HG03064 (cell line): ENCODE measurements at regions not wholly inside any gene's neighbourhood (a gene's known extent, or its start where the extent isn't known, plus 50 kb on each side); places are given as distances from the start of the nearest gene placed in this dataset.

Experiments used
- ATAC-seq: cut with Tn5 transposase; IDR thresholded peaks from one replicate; pipeline ENCODE4 v1.9.1; 2021; ENCODE audit warnings: low read depth; ENCODE audit not compliant: unreplicated experiment

DNA sequence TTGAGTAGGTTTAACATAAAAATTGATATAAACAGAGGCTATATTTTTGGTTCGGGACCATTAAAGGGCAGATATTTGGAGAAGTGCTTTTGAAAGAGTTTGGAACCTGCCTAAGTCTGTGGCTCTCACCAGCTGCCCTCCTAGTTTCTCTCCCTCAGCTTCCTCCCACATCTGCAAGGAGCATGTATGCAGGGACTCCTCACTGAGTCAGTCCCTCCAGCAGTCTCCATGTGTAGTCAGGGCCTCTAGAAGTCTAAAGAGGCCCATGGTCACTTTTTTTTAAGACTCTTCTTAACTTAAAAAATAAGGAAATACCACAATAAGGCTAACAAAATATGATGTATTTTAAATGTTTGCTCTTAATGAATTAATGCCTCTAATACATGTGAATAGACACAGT, 220.0 kb upstream of the TANK start:
- no peak for ATAC-seq

DNA sequence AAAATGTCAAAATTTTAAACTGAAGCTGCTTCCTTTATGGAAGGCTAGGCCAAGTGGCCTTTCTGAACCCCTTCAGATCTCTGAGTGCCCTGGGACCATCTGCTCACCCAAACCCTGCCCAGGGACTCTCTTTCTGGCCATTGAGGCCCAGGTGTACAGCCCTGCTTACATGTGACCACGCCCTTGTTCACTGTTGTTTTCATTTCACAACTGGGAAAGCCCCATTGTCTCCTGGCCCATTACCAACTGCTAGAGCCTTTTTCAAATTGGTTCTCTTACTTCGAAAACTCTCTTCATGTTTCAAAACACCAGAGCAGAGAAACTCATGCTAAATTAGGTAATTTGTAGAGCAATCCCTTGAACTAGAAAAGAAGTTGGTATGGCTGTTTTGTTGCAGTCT, 219.5 kb upstream of the TANK start:
- ATAC-seq, result no peak

DNA sequence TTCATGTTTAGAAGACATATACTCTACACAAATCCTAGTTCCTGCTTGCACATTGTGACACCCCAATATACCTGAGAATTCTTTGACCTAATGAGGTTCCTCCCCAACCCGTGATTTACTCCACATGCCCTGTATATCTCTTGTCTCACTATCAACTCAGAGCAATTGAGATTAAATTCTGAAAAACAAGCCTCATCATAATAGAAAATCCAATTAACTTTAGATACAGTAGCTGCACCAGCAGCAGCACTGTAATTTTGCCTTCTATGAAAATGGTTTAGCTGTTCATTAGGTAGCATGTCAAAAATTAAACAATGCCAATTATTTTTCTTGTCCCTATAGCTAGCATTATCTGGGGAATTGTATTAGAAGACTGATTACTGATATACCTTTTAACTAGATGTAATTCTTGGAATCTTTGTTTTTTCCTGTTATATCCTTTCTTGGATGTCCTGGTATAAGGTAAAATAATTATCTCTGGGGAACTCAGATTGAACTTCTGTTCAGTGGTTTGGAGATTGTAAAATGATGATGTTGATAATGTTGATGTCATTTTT, 218.9 kb upstream of the TANK start:
- ATAC-seq, result no peak

DNA sequence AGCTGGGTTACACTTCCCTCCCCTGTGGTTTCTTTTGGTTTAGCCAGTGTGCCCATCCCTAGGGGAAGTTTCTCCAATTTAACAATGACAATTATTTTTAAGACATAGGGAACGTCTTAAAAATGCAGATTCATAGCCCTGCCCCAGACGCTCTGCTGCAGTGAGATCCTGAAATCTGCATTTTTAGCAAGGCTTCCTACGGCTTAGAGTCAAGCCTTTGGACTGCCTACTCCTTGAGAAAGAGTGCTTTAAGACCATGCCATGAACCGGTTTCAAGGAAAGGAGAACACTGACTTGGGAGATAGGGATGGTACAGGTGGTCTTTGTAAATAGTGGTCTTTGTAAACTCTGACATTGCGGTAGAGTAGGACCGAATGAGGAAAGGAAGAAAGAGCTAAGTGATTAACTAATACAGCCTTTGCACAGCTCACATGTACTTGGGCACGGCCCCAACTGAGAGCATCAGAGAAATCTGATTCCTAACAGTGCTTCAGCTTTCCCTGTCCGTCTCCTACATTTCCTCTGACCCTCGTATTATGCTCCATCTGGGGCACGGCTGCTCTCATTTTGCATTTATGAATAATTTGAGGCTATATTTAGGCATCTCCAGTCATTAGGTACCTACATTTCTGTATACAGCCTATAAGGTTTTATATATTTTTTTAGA, 217.6 kb upstream of the TANK start:
- no peak for ATAC-seq

DNA sequence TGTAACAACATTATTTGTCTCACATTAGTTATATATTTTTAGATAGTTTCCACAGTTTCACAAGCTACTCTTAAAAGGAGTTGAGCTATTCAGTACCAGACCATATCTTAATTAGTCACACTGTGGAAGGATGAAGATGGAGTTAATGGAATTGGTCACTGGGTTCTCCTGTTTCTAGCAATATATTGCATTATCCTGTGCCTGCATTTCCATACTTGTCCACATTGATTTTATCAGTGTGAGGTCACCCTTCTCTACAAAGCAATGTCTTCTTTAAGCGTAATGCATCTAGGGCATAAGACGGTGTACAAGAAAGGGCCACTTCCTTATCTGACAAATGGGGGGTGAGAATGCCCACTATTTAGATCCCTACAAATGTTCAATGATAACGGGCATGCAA, 216.8 kb upstream of the TANK start:
- ATAC-seq, result no peak

DNA sequence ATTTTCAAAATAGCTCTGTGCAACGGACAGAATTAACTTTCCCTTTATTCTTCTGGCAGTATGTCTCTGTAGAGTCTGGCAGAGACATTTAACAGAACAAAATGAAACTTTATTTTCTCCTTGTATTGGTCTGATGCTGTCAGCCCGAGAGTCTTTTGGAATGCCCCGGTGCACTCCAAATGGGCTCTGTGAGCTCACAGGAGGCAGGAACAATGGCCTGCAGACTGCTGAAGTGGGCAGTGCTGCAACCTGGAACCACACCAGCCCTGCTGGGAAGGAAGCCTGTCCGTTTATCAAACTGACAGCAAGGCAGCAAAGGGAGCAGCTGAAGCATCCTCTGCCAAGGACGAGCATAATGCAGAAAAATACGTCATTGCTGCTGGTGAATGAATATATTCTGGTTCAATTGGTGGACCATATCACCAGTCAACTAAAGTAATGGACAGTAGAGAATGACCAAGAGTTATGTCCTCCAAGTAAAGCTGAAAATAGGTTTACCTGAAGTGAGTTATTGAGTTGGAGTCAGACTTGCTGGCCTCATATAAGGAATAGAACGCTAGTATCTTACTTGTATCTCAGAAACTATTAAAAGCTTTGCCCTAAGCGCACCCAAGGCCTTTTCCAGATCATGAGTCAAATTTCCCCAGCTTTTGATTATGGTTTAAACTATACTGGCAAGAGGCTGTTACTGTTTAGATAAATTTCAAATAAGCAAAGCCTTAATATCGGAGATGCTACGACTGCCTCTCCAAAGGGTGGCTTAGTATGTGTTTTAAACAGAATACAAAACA, 207.6 kb upstream of the TANK start:
- ATAC-seq, result no peak

DNA sequence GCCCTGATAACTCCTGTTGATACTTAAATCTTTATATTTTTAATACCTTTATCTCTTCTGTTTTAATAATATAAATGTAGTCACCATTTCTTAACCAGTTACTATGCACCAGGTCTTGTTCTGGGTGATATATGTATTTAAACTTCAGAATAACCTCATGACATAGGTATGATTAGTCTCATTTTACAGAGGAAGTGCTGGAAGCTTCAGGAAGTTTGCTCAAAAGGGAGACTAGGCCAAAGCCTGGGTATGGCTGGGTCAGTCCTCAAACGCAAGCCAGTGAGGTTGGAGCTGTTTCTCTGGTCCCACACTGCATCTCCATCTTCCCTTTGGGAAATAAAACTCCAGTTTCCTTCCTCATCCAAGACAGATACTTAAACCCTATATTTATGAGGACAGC, 204.7 kb upstream of the TANK start:
- no peak for ATAC-seq

DNA sequence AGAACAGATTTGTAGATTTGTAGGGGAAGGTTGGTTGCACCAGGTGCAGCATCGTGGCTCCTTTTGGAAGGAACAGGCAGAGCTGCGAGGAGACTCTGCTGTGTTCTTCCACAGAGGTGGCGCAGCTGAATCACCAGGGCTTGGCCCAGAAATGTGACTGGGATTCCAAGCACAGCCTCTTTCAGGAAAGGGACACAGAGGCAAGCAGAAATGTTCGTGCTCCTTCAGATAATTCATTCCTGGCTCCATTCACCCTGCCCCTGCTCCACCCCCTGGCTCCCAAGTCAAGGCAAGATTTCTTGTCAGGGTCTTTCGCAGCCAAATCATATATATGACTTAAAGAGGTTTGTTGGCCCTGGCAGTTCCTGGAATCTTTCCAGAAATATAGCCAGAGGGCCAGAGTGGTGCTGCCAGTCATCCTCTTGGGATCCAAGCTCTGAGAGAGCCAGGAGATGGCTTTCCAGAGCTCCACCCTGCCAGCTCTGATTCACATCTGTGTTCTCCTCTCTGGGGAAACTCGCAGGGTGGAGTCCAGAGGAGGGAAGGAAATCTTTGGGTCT, 203.9 kb upstream of the TANK start:
- no peak for ATAC-seq

DNA sequence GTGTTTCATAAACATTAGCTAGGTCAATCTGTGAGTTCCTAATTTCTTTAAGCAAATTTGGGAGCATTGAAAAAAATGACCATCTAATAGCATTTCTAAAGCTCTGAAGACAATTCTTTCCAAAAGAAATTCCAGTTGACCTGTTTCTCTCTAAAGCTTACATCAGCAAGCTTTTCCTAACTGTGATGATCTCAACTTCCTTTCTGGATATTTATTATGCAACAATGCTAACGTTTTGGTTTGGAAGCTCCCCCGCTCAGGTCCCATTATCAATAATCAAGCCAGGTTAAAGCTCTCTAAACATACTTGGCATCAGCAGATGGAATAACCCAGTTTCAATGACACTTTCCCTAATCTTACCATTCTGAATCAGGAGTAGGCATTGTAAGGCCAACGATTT, 196.3 kb upstream of the TANK start:
- no peak for ATAC-seq

DNA sequence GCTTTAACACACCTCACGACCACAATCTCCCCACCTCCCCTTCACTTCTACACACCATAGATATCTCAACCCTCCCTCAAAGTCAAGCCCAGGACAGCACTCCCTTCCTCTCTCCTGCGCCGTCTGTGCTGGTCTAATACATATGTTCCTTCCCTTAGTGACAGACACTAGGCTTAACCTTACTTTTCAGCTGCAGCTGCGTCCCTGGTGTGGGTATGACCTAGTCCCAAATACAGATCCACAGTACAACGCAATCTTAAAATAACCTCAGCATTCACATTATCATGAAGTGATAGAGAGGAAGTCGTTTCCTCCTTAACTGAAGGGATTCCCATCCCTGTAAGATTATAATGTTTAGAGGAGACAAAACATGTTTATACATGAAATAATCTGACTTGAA, 192.7 kb upstream of the TANK start:
- ATAC-seq, result no peak

DNA sequence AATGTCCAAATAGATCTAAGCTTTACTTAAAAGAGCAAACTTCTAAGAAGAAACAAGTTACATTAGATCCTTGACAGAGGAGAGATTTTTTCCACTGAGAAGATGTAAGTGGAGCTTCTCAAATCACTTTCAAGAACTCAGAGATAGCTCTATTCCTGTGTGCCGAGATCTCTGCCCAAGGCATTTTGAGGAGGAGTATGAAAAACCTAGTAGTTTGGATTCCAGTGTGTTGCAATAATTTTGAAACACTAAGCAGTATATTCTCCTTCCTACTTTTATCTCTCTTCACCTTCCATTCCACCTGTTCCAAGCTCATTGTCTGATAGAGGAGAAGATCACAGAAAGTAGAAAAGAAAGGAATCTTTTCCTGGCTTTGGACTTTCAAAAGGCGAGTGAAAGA, 192.0 kb upstream of the TANK start:
- ATAC-seq, result no peak

DNA sequence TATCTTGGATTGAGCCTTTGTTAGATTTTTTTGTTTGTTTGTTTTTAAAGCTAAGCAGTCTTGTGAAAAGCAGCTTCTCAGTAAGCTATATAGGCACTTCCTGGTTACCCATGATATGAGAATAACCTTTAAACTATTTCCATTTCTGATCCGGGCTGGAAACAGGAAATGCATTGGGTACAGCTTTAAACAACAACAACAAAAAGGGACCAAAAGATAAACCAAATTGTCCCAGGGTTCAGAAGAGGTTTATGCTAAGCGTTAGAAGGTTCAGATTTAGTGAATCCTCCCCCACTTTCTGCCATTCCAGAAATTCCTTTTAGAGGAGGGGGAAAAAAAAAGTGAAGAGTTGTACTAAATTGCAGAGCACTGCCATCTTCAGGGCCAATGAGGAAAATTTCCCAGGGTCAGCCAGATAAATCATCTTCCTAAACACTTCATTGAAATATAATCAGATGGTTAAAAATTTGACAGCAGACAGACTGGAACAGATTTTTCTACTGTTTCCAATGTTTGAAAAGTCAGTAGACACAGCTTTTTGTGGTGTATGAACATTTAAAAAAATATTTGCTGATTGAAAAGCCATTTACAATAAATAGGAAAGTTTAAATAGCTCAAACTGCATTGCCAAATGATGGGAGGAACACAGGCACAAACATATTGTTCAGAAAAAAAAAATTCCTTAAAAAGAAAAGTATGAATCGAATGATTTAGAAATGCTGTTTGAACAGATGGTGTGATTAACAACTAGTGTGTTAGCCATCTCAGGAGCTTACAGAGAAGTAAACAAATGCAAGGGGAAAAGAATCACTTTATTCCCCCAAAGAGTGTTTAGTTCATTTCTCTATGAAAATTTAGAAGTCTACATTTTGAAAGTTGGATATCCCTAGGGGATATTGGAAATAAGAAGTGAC, 189.9 kb upstream of the TANK start:
- ATAC-seq, result no peak

DNA sequence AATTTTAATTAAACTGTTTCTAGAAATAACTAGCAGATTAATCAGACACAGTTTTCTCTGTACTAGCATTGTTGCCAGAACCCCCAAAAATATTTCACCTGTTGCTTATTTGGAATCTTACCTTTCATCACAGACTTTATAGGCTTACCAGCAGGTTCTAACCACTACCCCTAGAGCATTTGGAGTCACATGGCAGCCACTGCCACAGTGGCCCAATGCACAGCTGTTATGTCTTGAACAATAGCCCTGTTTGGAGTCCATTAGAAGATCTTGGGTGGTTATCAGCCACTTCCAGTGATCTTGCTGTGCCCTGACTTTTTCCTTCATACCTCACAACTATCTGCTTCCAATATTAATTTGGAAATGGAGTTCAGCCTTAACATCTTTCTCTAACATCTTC, 186.2 kb upstream of the TANK start:
- ATAC-seq, result no peak

DNA sequence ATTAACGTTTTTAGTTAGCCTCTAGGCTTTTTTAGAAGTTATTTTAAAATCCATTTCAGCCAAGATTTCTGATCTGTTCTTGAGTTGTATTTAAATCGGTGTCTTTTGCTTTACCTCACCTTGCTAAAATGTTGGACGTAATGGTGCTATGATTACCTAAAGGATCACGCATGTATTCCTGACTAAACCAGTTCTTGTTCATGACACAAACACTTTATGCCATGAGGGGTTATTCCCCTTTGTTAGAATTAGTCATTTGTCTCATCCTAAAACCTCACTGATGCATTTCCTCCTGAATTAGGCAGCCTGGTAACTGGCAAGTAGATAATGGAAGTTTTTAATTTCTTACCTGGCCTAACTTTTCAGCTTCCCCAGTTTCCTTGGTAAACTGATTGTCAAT, 185.4 kb upstream of the TANK start:
- no peak for ATAC-seq

DNA sequence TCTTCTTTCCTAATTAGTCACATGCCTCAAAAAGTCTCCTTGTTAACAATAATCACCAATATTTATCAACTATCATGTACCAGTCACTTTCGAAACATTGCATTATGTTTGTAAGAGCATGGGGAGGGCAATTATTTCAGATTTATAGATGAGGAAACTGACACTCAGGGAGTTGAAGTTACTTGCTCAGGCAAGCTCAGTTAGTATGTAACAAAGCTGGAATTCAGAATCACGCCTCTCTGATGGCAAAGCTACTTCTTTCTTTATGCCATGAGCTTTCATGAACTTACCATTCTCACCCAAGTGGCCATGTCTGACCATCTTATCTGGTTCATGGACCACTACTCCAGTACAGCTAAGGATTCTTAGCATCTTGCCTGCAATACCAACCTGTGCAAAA, 183.4 kb upstream of the TANK start:
- ATAC-seq, result no peak

DNA sequence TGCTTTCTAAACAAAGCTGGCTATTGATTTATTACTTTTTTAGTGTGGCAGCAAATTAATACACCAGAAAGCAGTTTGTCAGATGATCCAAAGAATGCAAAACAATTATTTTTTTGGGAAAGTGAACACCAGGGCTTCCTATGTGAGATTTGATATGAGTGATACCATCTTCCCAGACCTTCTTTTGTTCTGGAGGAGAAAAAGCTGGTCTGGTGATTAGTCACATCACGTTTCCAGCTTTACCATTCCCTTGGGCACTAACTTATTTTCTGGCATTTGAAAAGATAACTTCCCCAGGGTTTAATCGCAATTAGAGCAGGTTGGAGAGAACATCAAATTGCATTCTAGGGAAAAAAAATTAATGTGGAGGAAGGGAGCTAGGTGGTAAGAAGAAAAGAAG, 182.9 kb upstream of the TANK start:
- ATAC-seq, result no peak

DNA sequence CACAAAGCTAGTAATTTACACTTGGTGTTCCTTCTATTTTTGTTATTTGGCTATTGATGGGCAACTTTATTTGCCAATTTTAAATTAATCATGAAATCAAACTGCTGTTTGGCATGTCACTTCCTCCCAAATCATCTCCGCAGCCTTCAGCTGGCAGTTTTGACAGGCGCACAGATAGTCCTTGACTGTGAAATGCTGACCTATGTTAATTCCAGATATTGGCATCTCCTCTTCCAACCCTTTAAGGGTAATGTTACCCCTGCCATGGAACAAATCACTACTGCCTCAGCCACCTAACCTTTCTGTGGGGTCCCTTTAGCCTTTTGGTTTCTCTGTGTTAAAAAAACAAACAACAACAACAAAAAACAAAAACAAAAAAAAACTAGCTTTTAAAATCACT, 182.4 kb upstream of the TANK start:
- no peak for ATAC-seq

DNA sequence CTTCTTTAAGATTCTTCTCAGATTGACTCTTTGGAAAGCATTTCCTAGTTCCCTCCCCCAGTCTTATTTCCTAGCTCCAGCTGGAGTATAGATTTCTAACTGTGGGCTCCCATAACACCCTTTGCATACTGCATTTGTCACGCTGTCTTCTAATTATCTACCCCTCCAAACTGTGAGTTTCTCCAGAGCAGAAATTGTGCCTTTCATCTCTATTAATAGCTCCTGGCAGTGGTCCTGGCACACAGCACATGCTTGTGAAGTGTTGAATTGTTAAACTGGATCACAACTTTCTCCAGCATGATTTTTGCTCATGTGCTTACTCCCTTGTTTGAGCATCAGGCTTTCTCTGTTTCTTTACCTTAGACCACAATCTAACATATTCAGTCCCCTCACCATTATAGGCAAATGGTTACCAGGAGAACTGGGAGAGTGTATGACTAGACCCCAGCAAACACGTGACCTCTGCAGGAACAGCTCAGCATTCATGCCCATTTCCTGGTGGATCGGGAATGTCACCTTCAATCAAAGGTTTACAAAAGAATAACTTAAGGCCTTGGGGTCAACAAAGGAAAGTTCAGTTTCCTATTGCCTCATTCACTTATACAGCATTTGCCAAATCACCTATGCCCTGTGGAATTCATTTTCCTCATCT, 175.7 kb upstream of the TANK start:
- ATAC-seq, result no peak

DNA sequence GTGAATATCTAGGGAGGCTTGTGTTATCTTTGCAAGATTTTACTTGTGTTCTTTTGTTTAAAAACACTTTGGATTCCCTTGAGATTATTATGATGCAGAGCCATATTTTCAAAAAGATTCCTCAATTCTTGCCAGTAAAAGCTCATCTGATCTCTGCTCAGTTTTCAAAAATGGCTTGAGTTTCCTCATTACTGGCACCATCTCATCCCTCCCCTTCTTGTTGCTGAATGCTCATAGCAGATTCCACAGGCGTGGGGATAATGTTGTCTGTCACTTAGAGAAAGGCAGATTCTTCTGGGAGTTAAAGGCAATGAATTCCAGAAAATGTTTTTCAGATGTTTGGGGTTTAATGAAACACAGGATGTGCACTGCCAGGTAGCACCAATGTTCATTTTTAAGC, 170.4 kb upstream of the TANK start:
- no peak for ATAC-seq

DNA sequence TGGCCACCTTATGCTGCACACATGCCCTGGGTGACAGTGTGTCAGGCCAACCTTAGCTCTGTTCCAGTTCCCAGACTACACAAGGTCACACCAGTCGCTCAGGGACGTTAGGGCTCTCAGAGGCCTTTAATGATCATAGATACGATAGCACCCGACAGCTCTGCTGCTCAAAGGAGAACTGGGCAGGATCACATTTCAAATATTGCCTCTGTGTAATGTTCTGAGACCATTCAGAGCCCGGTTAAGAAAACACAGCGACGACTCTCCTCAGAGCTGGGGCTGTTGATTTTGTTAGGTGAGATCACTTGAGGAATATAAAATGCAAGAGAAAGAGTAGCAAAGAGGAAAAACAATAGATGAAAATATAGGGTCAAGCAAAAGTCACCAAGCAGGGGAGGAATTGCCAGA, 166.6 kb upstream of the TANK start:
- ATAC-seq, result no peak
